H9 (cell line): ENCODE measurements at regions not wholly inside any gene's neighbourhood (a gene's known extent, or its start where the extent isn't known, plus 50 kb on each side); places are given as distances from the start of the nearest gene placed in this dataset.

ENCODE experiments used
- DNase-seq: peaks from one replicate; pipeline ENCODE4 v3.0.0-alpha.2; 2017
- H2AFZ ChIP-seq: one replicate; pipeline ENCODE4 v1.6.1; 2013; ENCODE audit warnings: mild to moderate bottlenecking, low read length, control low read depth, moderate library complexity
- H2AK5ac ChIP-seq: 2 replicates; pipeline ENCODE4 v1.6.1; 2013; ENCODE audit warnings: low read length, control low read depth, mixed read lengths; ENCODE audit not compliant: insufficient read length
- H2BK120ac ChIP-seq: one replicate; pipeline ENCODE4 v1.6.1; 2013; ENCODE audit warnings: low read depth, mild to moderate bottlenecking, low read length, control low read depth, inconsistent platforms; ENCODE audit not compliant: poor library complexity, severe bottlenecking
- H2BK12ac ChIP-seq: 2 replicates; pipeline ENCODE4 v1.6.1; 2013; ENCODE audit warnings: low read length, control low read depth, mixed read lengths, low read depth; ENCODE audit not compliant: insufficient read length
- H2BK15ac ChIP-seq: 2 replicates; pipeline ENCODE4 v1.6.1; 2013; ENCODE audit warnings: low read depth, low read length, control low read depth
- H2BK20ac ChIP-seq: one replicate; pipeline ENCODE4 v1.6.1; 2013; ENCODE audit warnings: low read depth, mild to moderate bottlenecking, low read length, control low read depth, inconsistent platforms; ENCODE audit not compliant: poor library complexity, severe bottlenecking
- H2BK5ac ChIP-seq: 2 replicates; pipeline ENCODE4 v1.6.1; 2013; ENCODE audit warnings: low read length, control low read depth, mixed read lengths; ENCODE audit not compliant: insufficient read length
- H3K14ac ChIP-seq: 2 replicates; pipeline ENCODE4 v1.6.1; 2013; ENCODE audit warnings: low read length, control low read depth; ENCODE audit not compliant: insufficient read depth
- H3K18ac ChIP-seq: 2 replicates; pipeline ENCODE4 v1.6.1; 2013; ENCODE audit warnings: low read depth, mild to moderate bottlenecking, mixed read lengths, low read length, control low read depth; ENCODE audit not compliant: insufficient read length
- H3K23ac ChIP-seq: 2 replicates; pipeline ENCODE4 v1.6.1; 2013; ENCODE audit warnings: low read length, control low read depth, mixed read lengths, low read depth; ENCODE audit not compliant: insufficient read length
- H3K23me2 ChIP-seq: 2 replicates; pipeline ENCODE4 v1.6.1; 2013; ENCODE audit warnings: low read depth, mild to moderate bottlenecking, mixed read lengths, low read length, control low read depth; ENCODE audit not compliant: insufficient read length, poor library complexity, severe bottlenecking
- H3K27ac ChIP-seq: 2 replicates; pipeline ENCODE4 v1.5.1; 2013; ENCODE audit warnings: low read length, control low read depth, mixed read lengths, low read depth; ENCODE audit not compliant: insufficient read length
- H3K27me3 ChIP-seq: 2 replicates; pipeline ENCODE4 v1.6.1; 2013; ENCODE audit warnings: low read length, control low read depth, inconsistent platforms; ENCODE audit not compliant: insufficient read depth
- H3K4ac ChIP-seq: 2 replicates; pipeline ENCODE4 v1.6.1; 2013; ENCODE audit warnings: low read depth, mild to moderate bottlenecking, control low read depth, inconsistent platforms, low read length, moderate library complexity
- H3K4me1 ChIP-seq: 2 replicates; pipeline ENCODE4 v1.6.1; 2013; ENCODE audit warnings: low read length, control low read depth, inconsistent platforms; ENCODE audit not compliant: insufficient read depth
- H3K4me2 ChIP-seq: 2 replicates; pipeline ENCODE4 v1.6.1; 2013; ENCODE audit warnings: low read length, control low read depth, mixed read lengths; ENCODE audit not compliant: insufficient read length, insufficient read depth
- H3K56ac ChIP-seq: 2 replicates; pipeline ENCODE4 v1.6.1; 2013; ENCODE audit warnings: low read depth, mild to moderate bottlenecking, mixed read lengths, low read length, control low read depth; ENCODE audit not compliant: insufficient read length
- H3K79me1 ChIP-seq: 2 replicates; pipeline ENCODE4 v1.6.1; 2013; ENCODE audit warnings: low read depth, mild to moderate bottlenecking, moderate library complexity, low read length, control low read depth, inconsistent platforms; ENCODE audit not compliant: insufficient read depth, poor library complexity, severe bottlenecking
- H3K79me2 ChIP-seq: 2 replicates; pipeline ENCODE4 v1.6.1; 2013; ENCODE audit warnings: low read length, control low read depth, inconsistent platforms; ENCODE audit not compliant: insufficient read depth
- H3K9ac ChIP-seq: 2 replicates; pipeline ENCODE4 v1.6.1; 2013; ENCODE audit warnings: low read length, control low read depth, mixed read lengths; ENCODE audit not compliant: insufficient read length; ENCODE audit errors: extremely low read depth
- H3K9me3 ChIP-seq: one replicate; pipeline ENCODE4 v1.6.1; 2013; ENCODE audit warnings: low read depth, low read length, inconsistent platforms; ENCODE audit not compliant: control insufficient read depth
- H3T11ph ChIP-seq: one replicate; pipeline ENCODE4 v1.6.1; 2013; ENCODE audit warnings: mild to moderate bottlenecking, low read length, control low read depth, inconsistent platforms
- H4K20me1 ChIP-seq: one replicate; pipeline ENCODE4 v1.6.1; 2013; ENCODE audit not compliant: control insufficient read depth, insufficient read length, insufficient read depth
- H4K5ac ChIP-seq: 2 replicates; pipeline ENCODE4 v1.6.1; 2013; ENCODE audit warnings: low read depth, mild to moderate bottlenecking, mixed read lengths, low read length, control low read depth; ENCODE audit not compliant: insufficient read length
- H4K8ac ChIP-seq: replicated peaks from 2 replicates; pipeline ENCODE4 v1.6.1; 2013; ENCODE audit warnings: low read length, control low read depth, mixed read lengths, low read depth; ENCODE audit not compliant: insufficient read length
- H4K91ac ChIP-seq: 2 replicates; pipeline ENCODE4 v1.6.1; 2013; ENCODE audit warnings: low read depth, mild to moderate bottlenecking, moderate library complexity, mixed read lengths, low read length, control low read depth; ENCODE audit not compliant: insufficient read length
- H3K27ac Mint-ChIP-seq, 3 experiments: 2 replicates in 2 of 3; 3 replicates in 1 of 3; pipeline ENCODE4 v1.8.0; 2020 to 2021; ENCODE audit warnings: mixed read lengths in 3 of 3, mild to moderate bottlenecking in 1 of 3, moderate library complexity in 1 of 3
- H3K27me3 Mint-ChIP-seq: 2 replicates; pipeline ENCODE4 v1.8.0; 2021; ENCODE audit warnings: low read depth, mild to moderate bottlenecking, moderate library complexity, mixed read lengths
- H3K36me3 Mint-ChIP-seq, 3 experiments: 2 replicates in 2 of 3; 3 replicates in 1 of 3; pipeline ENCODE4 v1.8.0; 2020 to 2021; ENCODE audit warnings: low read depth in 3 of 3, mixed read lengths in 3 of 3; ENCODE audit not compliant: insufficient read depth in 1 of 3
- H3K4me1 Mint-ChIP-seq, 2 experiments: 2 replicates each; pipeline ENCODE4 v1.8.0; 2020; ENCODE audit warnings: mixed read lengths in 2 of 2
- H3K4me3 Mint-ChIP-seq, 2 experiments: 2 replicates in 1 of 2; 3 replicates in 1 of 2; pipeline ENCODE4 v1.8.0; 2020 to 2021; ENCODE audit warnings: mild to moderate bottlenecking in 2 of 2, mixed read lengths in 2 of 2, moderate library complexity in 1 of 2
- H3K9me3 Mint-ChIP-seq, 2 experiments: 2 replicates in 1 of 2; 3 replicates in 1 of 2; pipeline ENCODE4 v1.8.0; 2020; ENCODE audit warnings: mild to moderate bottlenecking in 2 of 2, mixed read lengths in 2 of 2, moderate library complexity in 1 of 2
- whole genome bisulfite sequencing: extraction: QIAGEN DNeasy Blood & Tissue Kit; methylation state at CpG from one replicate; pipeline ENCODE4 v1.1.7; 2013; ENCODE audit warnings: missing lambda C conversion rate, low lambda C conversion rate, mixed read lengths; ENCODE audit not compliant: insufficient read length; ENCODE audit errors: extremely low coverage; 5-methylcytosine and 5-hydroxymethylcytosine counted together
- TF ChIP-seq, protein P1 (sequence below): fragments of 200-600 bp; sonication (generic); conservative IDR thresholded peaks from 3 replicates; pipeline ENCODE4 v1.8.0; 2021; ENCODE audit warnings: antibody characterized with exemption, mild to moderate bottlenecking

GRCh38 chr14:95458459-95458858, 58.0 kb downstream of the SYNE3 start:
- Histone ChIP-seq H2AK5ac (no peak overlapping the region), H3K4me1 (no peaks in the 10 kb centered on the region; the same call in 1 of the 2 replicates), H3K14ac (no peak overlapping the region), H4K5ac (no peak overlapping the region), H2BK5ac (no peak overlapping the region), H3K23ac (no peak overlapping the region), H3K4ac (no peak overlapping the region), H3K79me2 (no peaks in the 10 kb centered on the region), H4K91ac (no peak overlapping the region), H3K79me1 (no peaks in the 10 kb centered on the region), H4K8ac (no peak overlapping the region), H2AFZ (no peak overlapping the region), H3K9me3 (no peaks in the 10 kb centered on the region), H3K23me2 (no peaks in the 10 kb centered on the region), H3K4me2 (no peak overlapping the region), H2BK12ac (no peak overlapping the region), H3K56ac (no peak overlapping the region), H3K27ac (no peak overlapping the region), H2BK120ac (no peak overlapping the region), H3T11ph (no peak overlapping the region), H3K9ac (no peak overlapping the region), H2BK20ac (no peak overlapping the region), H4K20me1 (no peaks in the 10 kb centered on the region), H3K27me3 (no peaks in the 10 kb centered on the region; the same call in 1 of the 2 replicates), H3K18ac (no peak overlapping the region), H2BK15ac (no peak overlapping the region)
- Mint-ChIP-seq H3K27ac (no peak overlapping the region), H3K36me3 (no peaks in the 10 kb centered on the region), H3K4me1 (peaks cover 20 to 21% of the 10 kb centered on the region in 2 experiments), H3K4me3 (no peak overlapping the region), H3K9me3 (no peaks in the 10 kb centered on the region), H3K27me3 (peaks cover 40% of the 10 kb centered on the region)
- DNase-seq = no peak
- TF ChIP-seq, protein P1, sequence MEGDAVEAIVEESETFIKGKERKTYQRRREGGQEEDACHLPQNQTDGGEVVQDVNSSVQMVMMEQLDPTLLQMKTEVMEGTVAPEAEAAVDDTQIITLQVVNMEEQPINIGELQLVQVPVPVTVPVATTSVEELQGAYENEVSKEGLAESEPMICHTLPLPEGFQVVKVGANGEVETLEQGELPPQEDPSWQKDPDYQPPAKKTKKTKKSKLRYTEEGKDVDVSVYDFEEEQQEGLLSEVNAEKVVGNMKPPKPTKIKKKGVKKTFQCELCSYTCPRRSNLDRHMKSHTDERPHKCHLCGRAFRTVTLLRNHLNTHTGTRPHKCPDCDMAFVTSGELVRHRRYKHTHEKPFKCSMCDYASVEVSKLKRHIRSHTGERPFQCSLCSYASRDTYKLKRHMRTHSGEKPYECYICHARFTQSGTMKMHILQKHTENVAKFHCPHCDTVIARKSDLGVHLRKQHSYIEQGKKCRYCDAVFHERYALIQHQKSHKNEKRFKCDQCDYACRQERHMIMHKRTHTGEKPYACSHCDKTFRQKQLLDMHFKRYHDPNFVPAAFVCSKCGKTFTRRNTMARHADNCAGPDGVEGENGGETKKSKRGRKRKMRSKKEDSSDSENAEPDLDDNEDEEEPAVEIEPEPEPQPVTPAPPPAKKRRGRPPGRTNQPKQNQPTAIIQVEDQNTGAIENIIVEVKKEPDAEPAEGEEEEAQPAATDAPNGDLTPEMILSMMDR = no peak
- WGBS = no CpG with 5 or more reads among the region's 4 CpGs
